GM12878 (cell line): ENCODE measurements at regions not wholly inside any gene's neighbourhood (a gene's known extent, or its start where the extent isn't known, plus 50 kb on each side); places are given as distances from the start of the nearest gene placed in this dataset.

Experiments
- ATAC-seq: fragments of 200-7000 bp; cut with Tn5 transposase; 3 replicates; pipeline ENCODE4 v1.9.1; 2020; ENCODE audit warnings: mild to moderate bottlenecking, moderate library complexity
- BruUV-seq: library from RNA; stranded (reverse); fragments of 400-500 nt; replicated peaks from 2 replicates; lab custom pipeline; 2021; lab: Mats Ljungman, UMichigan
- CTCF ChIA-PET: fragments of 300-600 bp; sonication (Branson Sonifier 250); formaldehyde crosslinking; extraction: SDS; loops from one replicate; lab custom pipeline; 2021; ENCODE audit warnings: inconsistent platforms; lab: Yijun Ruan, JAX
- POLR2A ChIA-PET: fragments of 350-600 bp; formaldehyde crosslinking; extraction: SDS; loops from one replicate; lab custom pipeline; 2021; ENCODE audit warnings: inconsistent platforms; lab: Charles Lee
- RAD21 ChIA-PET: fragments of 300-600 bp; sonication (Branson Sonifier 250); formaldehyde crosslinking; loops from one replicate; lab custom pipeline; 2023; ENCODE audit warnings: antibody characterized with exemption; ENCODE audit not compliant: unreplicated experiment; lab: Charles Lee
- SMC1A ChIA-PET: fragments of 300-600 bp; sonication (Branson Sonifier 250); formaldehyde crosslinking; loops from one replicate; lab custom pipeline; 2023; ENCODE audit not compliant: unreplicated experiment, uncharacterized antibody; lab: Charles Lee
- DNase-seq: peaks from one replicate; pipeline ENCODE4 v3.0.0-alpha.2; 2011; ENCODE audit warnings: low read depth, low spot score
- FAIRE-seq: peaks from 3 replicates; lab custom pipeline; 2011; peaks lifted over from hg19 to GRCh38; lab: Jason Lieb, UNC
- H2AFZ ChIP-seq: 2 replicates; pipeline ENCODE4 v1.6.0; 2011; ENCODE audit warnings: low read depth, low read length, control low read depth; ENCODE audit not compliant: control insufficient read depth
- H3K27ac ChIP-seq: 2 replicates; pipeline ENCODE4 v1.5.1; 2011; ENCODE audit warnings: control low read depth; ENCODE audit not compliant: control insufficient read depth, insufficient read depth
- H3K27me3 ChIP-seq, 2 experiments: replicated peaks in 1 of 2; 2 replicates each; pipeline versions ENCODE4 v1.6.0 to v1.6.1; 2011; ENCODE audit warnings: low read length in 1 of 2; ENCODE audit not compliant: control insufficient read depth in 2 of 2, insufficient read depth in 2 of 2
- H3K36me3 ChIP-seq, 2 experiments: 2 replicates each; pipeline ENCODE4 v1.5.1; 2011; ENCODE audit warnings: low read length in 1 of 2; ENCODE audit not compliant: control insufficient read depth in 2 of 2, insufficient read depth in 2 of 2
- H3K4me1 ChIP-seq: 2 replicates; pipeline ENCODE4 v1.6.1; 2011; ENCODE audit warnings: mild to moderate bottlenecking, low read length, moderate library complexity, mixed read lengths; ENCODE audit not compliant: control insufficient read depth, insufficient read depth
- H3K4me2 ChIP-seq: 2 replicates; pipeline ENCODE4 v1.6.0; 2011; ENCODE audit warnings: control low read depth; ENCODE audit not compliant: control insufficient read depth, insufficient read depth
- H3K4me3 ChIP-seq: fragments of 200-600 bp; sonication (generic); 2 replicates; pipeline ENCODE4 v1.5.1; 2016
- H3K79me2 ChIP-seq: 2 replicates; pipeline ENCODE4 v1.6.0; 2011; ENCODE audit warnings: low read length; ENCODE audit not compliant: control insufficient read depth, insufficient read depth
- H3K9ac ChIP-seq: 2 replicates; pipeline ENCODE4 v1.8.0; 2011; ENCODE audit warnings: low read length, control low read depth, mixed read lengths; ENCODE audit not compliant: control insufficient read depth, insufficient read depth
- H3K9me3 ChIP-seq: replicated peaks from 3 replicates; pipeline ENCODE4 v1.5.1; 2011; ENCODE audit warnings: mild to moderate bottlenecking, low read length; ENCODE audit not compliant: control insufficient read depth, insufficient read depth
- H4K20me1 ChIP-seq: 2 replicates; pipeline ENCODE4 v1.6.0; 2011; ENCODE audit not compliant: control insufficient read depth, insufficient read depth
- DPF2 ChIP-seq: fragments of 450-650 bp; IDR thresholded peaks from 2 replicates; pipeline ENCODE4 v1.6.1; 2017; ENCODE audit warnings: mild to moderate bottlenecking
- ESRRA ChIP-seq: IDR thresholded peaks from 2 replicates; pipeline ENCODE4 v1.6.1; 2012; ENCODE audit warnings: mild to moderate bottlenecking, low read length, improper control_type of control experiment
- FOS ChIP-seq: IDR thresholded peaks from 3 replicates; pipeline ENCODE4 v1.6.1; 2011; ENCODE audit warnings: borderline replicate concordance; ENCODE audit not compliant: insufficient read length; ENCODE audit errors: extremely low read depth
- KLF5 ChIP-seq: fragments of 450-650 bp; IDR thresholded peaks from 2 replicates; pipeline ENCODE4 v1.6.1; 2014; ENCODE audit warnings: mild to moderate bottlenecking; ENCODE audit not compliant: partially characterized antibody
- POU2F2 ChIP-seq: IDR thresholded peaks from 3 replicates; pipeline ENCODE4 v1.6.1; 2011; ENCODE audit warnings: low read depth, mild to moderate bottlenecking, low read length, borderline replicate concordance
- SP1 ChIP-seq: IDR thresholded peaks from one replicate; pipeline ENCODE4 v1.6.1; 2011; ENCODE audit warnings: low read depth, low read length
- SREBF1 ChIP-seq: IDR thresholded peaks from 2 replicates; pipeline ENCODE4 v1.6.1; 2012; ENCODE audit warnings: mild to moderate bottlenecking, low read length
- SREBF2 ChIP-seq: IDR thresholded peaks from 2 replicates; pipeline ENCODE4 v1.6.1; 2012; ENCODE audit warnings: mild to moderate bottlenecking, low read length
- TCF12 ChIP-seq: IDR thresholded peaks from 2 replicates; pipeline ENCODE4 v1.6.1; 2011; ENCODE audit warnings: low read depth, mild to moderate bottlenecking, low read length
- ZBTB40 ChIP-seq: fragments of 450-650 bp; IDR thresholded peaks from 2 replicates; pipeline ENCODE4 v1.6.1; 2016; ENCODE audit warnings: mild to moderate bottlenecking, moderate library complexity, borderline replicate concordance
- WGBS: methylation state at CpG from one replicate; pipeline ENCODE4 v1.1.6; 2016; ENCODE audit warnings: low lambda C conversion rate; ENCODE audit not compliant: insufficient replicate concordance, insufficient coverage; ENCODE audit errors: missing lambda C conversion rate; 5-methylcytosine and 5-hydroxymethylcytosine counted together
- in situ Hi-C: fragments of 300-500 bp; cut with MboI; formaldehyde crosslinking; loops from 9 replicates; pipeline ENCODE4 v1.14.3; 2018; ENCODE audit warnings: mixed read lengths
- intact Hi-C: fragments of 100-400 bp; cut with micrococcal nuclease; formaldehyde crosslinking; loops from one replicate; pipeline ENCODE4 v1.14.2; 2022; ENCODE audit not compliant: unreplicated experiment
- TF ChIP-seq, protein P1 (sequence below): IDR thresholded peaks from 2 replicates; pipeline ENCODE4 v1.6.1; 2011; ENCODE audit warnings: borderline replicate concordance, low read depth, mild to moderate bottlenecking, moderate library complexity, mixed read lengths, low read length; ENCODE audit not compliant: insufficient read depth; ENCODE audit errors: extremely low read length

- in situ Hi-C loops (no loop called here), intact Hi-C loops (no loop called here)
- CTCF ChIA-PET = no interaction called here
- DNase-seq (no peak), ATAC-seq (no peak), FAIRE-seq (no peak)
- RAD21 ChIA-PET = no interaction called here
- Histone ChIP-seq H3K4me3 (no peak overlapping the region), H3K4me1 (no peaks in the 10 kb centered on the region), H3K9me3 (no peaks in the 10 kb centered on the region; the same call in 1 of the 3 replicates), H3K27ac (no peak overlapping the region), H3K27me3 (no peaks in the 10 kb centered on the region), H2AFZ (no peak overlapping the region), H4K20me1 (no peaks in the 10 kb centered on the region), H3K79me2 (no peaks in the 10 kb centered on the region), H3K9ac (no peak overlapping the region), H3K4me2 (no peak overlapping the region), H3K36me3 (no peaks in the 10 kb centered on the region)
- TF ChIP-seq DPF2 (no peak), FOS (no peak), SP1 (no peak), ZBTB40 (no peak), POU2F2 (no peak), ESRRA (no peak), TCF12 (no peak), SREBF2 (no peak), KLF5 (no peak), SREBF1 (no peak)
- TF ChIP-seq, protein P1, sequence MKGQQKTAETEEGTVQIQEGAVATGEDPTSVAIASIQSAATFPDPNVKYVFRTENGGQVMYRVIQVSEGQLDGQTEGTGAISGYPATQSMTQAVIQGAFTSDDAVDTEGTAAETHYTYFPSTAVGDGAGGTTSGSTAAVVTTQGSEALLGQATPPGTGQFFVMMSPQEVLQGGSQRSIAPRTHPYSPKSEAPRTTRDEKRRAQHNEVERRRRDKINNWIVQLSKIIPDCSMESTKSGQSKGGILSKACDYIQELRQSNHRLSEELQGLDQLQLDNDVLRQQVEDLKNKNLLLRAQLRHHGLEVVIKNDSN = no peak
- WGBS = 47% methylated on average over 2 of the region's 2 CpGs
- no TSS peak for BruUV-seq
- SMC1A ChIA-PET = no interaction called here
- POLR2A ChIA-PET = no interaction called here
These were observed 139.6 kb upstream of the CYP1B1 start for GRCh38 chr2:38215522-38215921.
